ENCODE measurements at regions not wholly inside any gene's neighbourhood (a gene's known extent, or its start where the extent isn't known, plus 50 kb on each side); places are given as distances from the start of the nearest gene placed in this dataset.

DNA sequence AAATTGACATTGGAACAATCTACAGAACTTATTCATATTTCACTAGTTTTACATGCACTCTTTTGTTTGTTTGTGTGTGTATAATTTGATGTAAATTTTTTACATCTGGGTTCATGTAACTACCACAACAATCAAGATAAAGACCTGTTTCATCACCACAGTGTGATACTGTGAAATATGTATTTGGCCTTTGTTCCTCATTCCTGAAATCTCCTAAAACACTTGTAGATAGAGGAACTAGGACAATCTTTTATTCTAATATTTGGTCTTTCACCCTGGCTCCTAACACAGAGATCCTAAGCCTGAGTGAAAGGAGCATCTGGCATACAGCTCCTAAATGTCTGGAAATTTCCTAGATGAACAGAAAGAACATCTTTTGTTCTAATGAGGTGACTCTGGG lies 155.0 kb upstream of the GPR149 start:
- Mint-ChIP-seq H3K9me3 (peaks cover 17% of the 10 kb centered on the region), H3K36me3 (ENCODE audit: low read depth) (no peaks in the 10 kb centered on the region), H3K4me1 (ENCODE audit: low read depth) (no peaks in the 10 kb centered on the region), H3K4me3 (no peak overlapping the region), H3K27me3 (ENCODE audit: insufficient read depth) (no peaks in the 10 kb centered on the region), H3K27ac (no peak overlapping the region)
- no peak for DNase-seq
- TF ChIP-seq, protein P1, sequence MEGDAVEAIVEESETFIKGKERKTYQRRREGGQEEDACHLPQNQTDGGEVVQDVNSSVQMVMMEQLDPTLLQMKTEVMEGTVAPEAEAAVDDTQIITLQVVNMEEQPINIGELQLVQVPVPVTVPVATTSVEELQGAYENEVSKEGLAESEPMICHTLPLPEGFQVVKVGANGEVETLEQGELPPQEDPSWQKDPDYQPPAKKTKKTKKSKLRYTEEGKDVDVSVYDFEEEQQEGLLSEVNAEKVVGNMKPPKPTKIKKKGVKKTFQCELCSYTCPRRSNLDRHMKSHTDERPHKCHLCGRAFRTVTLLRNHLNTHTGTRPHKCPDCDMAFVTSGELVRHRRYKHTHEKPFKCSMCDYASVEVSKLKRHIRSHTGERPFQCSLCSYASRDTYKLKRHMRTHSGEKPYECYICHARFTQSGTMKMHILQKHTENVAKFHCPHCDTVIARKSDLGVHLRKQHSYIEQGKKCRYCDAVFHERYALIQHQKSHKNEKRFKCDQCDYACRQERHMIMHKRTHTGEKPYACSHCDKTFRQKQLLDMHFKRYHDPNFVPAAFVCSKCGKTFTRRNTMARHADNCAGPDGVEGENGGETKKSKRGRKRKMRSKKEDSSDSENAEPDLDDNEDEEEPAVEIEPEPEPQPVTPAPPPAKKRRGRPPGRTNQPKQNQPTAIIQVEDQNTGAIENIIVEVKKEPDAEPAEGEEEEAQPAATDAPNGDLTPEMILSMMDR (IDR thresholded peaks at IDR 0.05), result no peak

- peaks cover 16% of the 10 kb centered on the region for H3K9me3 Mint-ChIP-seq
- no peak overlapping the region for H3K4me3 Mint-ChIP-seq
- H3K4me1 Mint-ChIP-seq (ENCODE audit: low read depth), result no peaks in the 10 kb centered on the region
Measured at GRCh38 chr3:154584041-154584440, 154.1 kb upstream of the GPR149 start.

DNA sequence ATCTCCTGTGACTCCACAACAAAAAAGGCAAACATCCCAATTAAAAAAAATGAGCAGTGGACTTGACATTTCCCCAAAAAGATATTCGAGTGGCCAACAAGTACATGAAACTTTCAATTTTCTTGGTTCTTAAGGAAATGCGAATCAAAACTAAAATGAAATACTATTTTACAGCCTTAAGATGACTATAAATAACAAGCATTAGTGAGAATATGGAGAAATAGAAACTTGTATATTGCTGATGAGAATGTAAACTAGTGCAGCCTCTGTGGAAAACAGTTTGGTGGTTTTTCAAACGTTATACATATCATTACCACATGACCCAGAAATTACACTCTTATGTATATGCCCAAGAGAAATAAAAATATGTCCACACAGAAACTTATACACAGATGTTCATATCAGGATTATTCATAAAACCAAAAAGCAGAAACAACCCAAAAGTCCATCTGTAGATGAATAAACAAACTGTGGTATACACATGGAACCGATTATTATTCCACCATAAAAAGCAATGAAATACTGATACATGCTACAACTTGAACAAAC lies 153.2 kb upstream of the GPR149 start:
- DNase-seq, result no peak
- TF ChIP-seq, protein P1 (IDR thresholded peaks at IDR 0.05), result no peak
- no peaks in the 10 kb centered on the region for H3K27me3 Mint-ChIP-seq (ENCODE audit: insufficient read depth)
- no peaks in the 10 kb centered on the region for H3K36me3 Mint-ChIP-seq (ENCODE audit: low read depth)
- no peak overlapping the region for H3K27ac Mint-ChIP-seq
- no peaks in the 10 kb centered on the region for H3K4me1 Mint-ChIP-seq (ENCODE audit: low read depth)
- H3K4me3 Mint-ChIP-seq, result no peak overlapping the region
- peaks cover 24% of the 10 kb centered on the region for H3K9me3 Mint-ChIP-seq

More at GRCh38 chr3:154584041-154584440, 154.1 kb upstream of the GPR149 start:
- Mint-ChIP-seq H3K27me3 (ENCODE audit: insufficient read depth) (no peaks in the 10 kb centered on the region), H3K27ac (no peak overlapping the region), H3K36me3 (ENCODE audit: low read depth) (no peaks in the 10 kb centered on the region)
- TF ChIP-seq, protein P1 (IDR thresholded peaks at IDR 0.05), result no peak
- DNase-seq, result no peak

- no peak for DNase-seq
- Mint-ChIP-seq H3K27me3 (ENCODE audit: insufficient read depth) (no peaks in the 10 kb centered on the region), H3K27ac (no peak overlapping the region), H3K36me3 (ENCODE audit: low read depth) (no peaks in the 10 kb centered on the region), H3K4me3 (no peak overlapping the region), H3K4me1 (ENCODE audit: low read depth) (no peaks in the 10 kb centered on the region), H3K9me3 (peaks cover 25% of the 10 kb centered on the region)
- TF ChIP-seq, protein P1 (IDR thresholded peaks at IDR 0.05), result no peak
Measured at GRCh38 chr3:154582501-154582900, 152.5 kb upstream of the GPR149 start.

GRCh38 chr3:154571553-154572226 lies 141.7 kb upstream of the GPR149 start:
- H3K4me3 Mint-ChIP-seq, result no peak overlapping the region
- H3K4me1 Mint-ChIP-seq (ENCODE audit: low read depth), result no peaks in the 10 kb centered on the region
- peaks cover 54% of the 10 kb centered on the region for H3K9me3 Mint-ChIP-seq
- TF ChIP-seq, protein P1 (IDR thresholded peaks at IDR 0.05), result no peak
- DNase-seq, result no peak
- H3K27me3 Mint-ChIP-seq (ENCODE audit: insufficient read depth), result no peaks in the 10 kb centered on the region; the same call in 1 of the 2 replicates
- H3K27ac Mint-ChIP-seq, result no peak overlapping the region
- H3K36me3 Mint-ChIP-seq (ENCODE audit: low read depth), result no peaks in the 10 kb centered on the region

Measured in HFFc6 (cell line).